Smooth muscle cell (in vitro differentiated cells): ENCODE measurements at regions not wholly inside any gene's neighbourhood (a gene's known extent, or its start where the extent isn't known, plus 50 kb on each side); places are given as distances from the start of the nearest gene placed in this dataset.

Experiments used
- DNase-seq: peaks from one replicate; lab custom pipeline; 2025; ENCODE audit not compliant: unreplicated experiment; lab: John Stamatoyannopoulos, UW
- H2AFZ ChIP-seq: fragments of 200-600 bp; sonication (generic); 2 replicates; pipeline ENCODE4 v1.6.0; 2016; ENCODE audit warnings: antibody characterized with exemption, low read depth, mild to moderate bottlenecking
- H3F3A ChIP-seq: fragments of 200-600 bp; sonication (generic); 2 replicates; pipeline ENCODE4 v1.6.0; 2017; ENCODE audit warnings: antibody characterized with exemption, low read depth
- H3K27ac ChIP-seq: fragments of 200-600 bp; sonication (generic); 2 replicates; pipeline ENCODE4 v1.5.1; 2016; ENCODE audit warnings: low read depth, mild to moderate bottlenecking
- H3K27me3 ChIP-seq: fragments of 200-600 bp; sonication (generic); 2 replicates; pipeline ENCODE4 v1.6.1; 2016; ENCODE audit warnings: low read depth, mild to moderate bottlenecking
- H3K36me3 ChIP-seq: fragments of 200-600 bp; sonication (generic); 2 replicates; pipeline ENCODE4 v1.5.1; 2016; ENCODE audit warnings: low read depth
- H3K4me1 ChIP-seq: fragments of 200-600 bp; sonication (generic); 2 replicates; pipeline ENCODE4 v1.5.1; 2016; ENCODE audit warnings: low read depth
- H3K4me2 ChIP-seq: fragments of 200-600 bp; sonication (generic); 2 replicates; pipeline ENCODE4 v1.6.0; 2016; ENCODE audit warnings: mild to moderate bottlenecking
- H3K4me3 ChIP-seq: fragments of 200-600 bp; sonication (generic); 2 replicates; pipeline ENCODE4 v1.5.1; 2016; ENCODE audit warnings: mild to moderate bottlenecking
- H3K79me2 ChIP-seq: fragments of 200-600 bp; sonication (generic); 2 replicates; pipeline ENCODE4 v1.6.0; 2016; ENCODE audit warnings: low read depth, mild to moderate bottlenecking
- H3K9ac ChIP-seq: fragments of 200-600 bp; sonication (generic); 2 replicates; pipeline ENCODE4 v1.6.0; 2016; ENCODE audit warnings: low read depth
- H3K9me3 ChIP-seq: fragments of 200-600 bp; sonication (generic); replicated peaks from 2 replicates; pipeline ENCODE4 v1.5.1; 2016; ENCODE audit warnings: low read depth
- H4K20me1 ChIP-seq: fragments of 200-600 bp; sonication (generic); 2 replicates; pipeline ENCODE4 v1.6.0; 2016; ENCODE audit warnings: low read depth
- CTCF ChIP-seq: fragments of 200-600 bp; sonication (generic); IDR thresholded peaks from 2 replicates; pipeline ENCODE4 v1.5.1; 2017; ENCODE audit warnings: borderline replicate concordance, mild to moderate bottlenecking, antibody characterized with exemption; ENCODE audit not compliant: insufficient read depth, poor library complexity, severe bottlenecking
- WGBS: methylation state at CpG from one replicate; pipeline ENCODE4 v1.1.7; 2016; ENCODE audit warnings: low lambda C conversion rate; 5-methylcytosine and 5-hydroxymethylcytosine counted together

- H3K36me3 ChIP-seq, result no peaks in the 10 kb centered on the region
- H3K9me3 ChIP-seq, result no peaks in the 10 kb centered on the region
- H2AFZ ChIP-seq, result no peak overlapping the region
- WGBS, result 2% methylated on average over 2 of the region's 2 CpGs
- no peaks in the 10 kb centered on the region for H4K20me1 ChIP-seq
- peaks cover 16% of the 10 kb centered on the region for H3F3A ChIP-seq
- no peak overlapping the region for H3K4me3 ChIP-seq
- DNase-seq, result no peak
- peaks cover 17% of the 10 kb centered on the region for H3K4me1 ChIP-seq
- peak overlapping the region; percentile 92 for H3K9ac ChIP-seq
- no peak for TF ChIP-seq CTCF
- no peaks in the 10 kb centered on the region for H3K79me2 ChIP-seq
- peak overlapping the region; percentile 55 for H3K4me2 ChIP-seq
- peak overlapping the region; percentile 99 for H3K27ac ChIP-seq
- H3K27me3 ChIP-seq, result no peaks in the 10 kb centered on the region
These were observed 580.6 kb downstream of the PLA2G4A start for GRCh38 chr1:187409341-187409740.

- H3K36me3 ChIP-seq, result no peaks in the 10 kb centered on the region
- TF ChIP-seq CTCF, result no peak
- no peak overlapping the region for H3K9ac ChIP-seq
- peaks cover 17% of the 10 kb centered on the region for H3K4me1 ChIP-seq
- no peaks in the 10 kb centered on the region for H3K79me2 ChIP-seq
- no peaks in the 10 kb centered on the region for H4K20me1 ChIP-seq
- DNase-seq, result no peak
- H3F3A ChIP-seq, result peaks cover 16% of the 10 kb centered on the region
- 97% methylated on average over 3 of the region's 3 CpGs for WGBS
- no peak overlapping the region for H2AFZ ChIP-seq
- H3K27ac ChIP-seq, result no peak overlapping the region
- no peak overlapping the region for H3K4me2 ChIP-seq
- no peak overlapping the region for H3K4me3 ChIP-seq
- H3K27me3 ChIP-seq, result no peaks in the 10 kb centered on the region
- no peaks in the 10 kb centered on the region for H3K9me3 ChIP-seq
These were observed 582.4 kb downstream of the PLA2G4A start for GRCh38 chr1:187411118-187411517.

GRCh38 chr1:187413405-187414169, 584.8 kb downstream of the PLA2G4A start:
- no peak overlapping the region for H2AFZ ChIP-seq
- no peak overlapping the region for H3K4me3 ChIP-seq
- peaks cover 7% of the 10 kb centered on the region for H3K4me1 ChIP-seq
- H3K9me3 ChIP-seq, result no peaks in the 10 kb centered on the region
- H3K79me2 ChIP-seq, result no peaks in the 10 kb centered on the region
- H4K20me1 ChIP-seq, result no peaks in the 10 kb centered on the region
- no peak for DNase-seq
- peak; percentile 58 for TF ChIP-seq CTCF
- WGBS, result 84% methylated on average over 2 of the region's 2 CpGs
- H3K27ac ChIP-seq, result no peak overlapping the region
- no peaks in the 10 kb centered on the region for H3K36me3 ChIP-seq
- no peak overlapping the region for H3K9ac ChIP-seq
- H3K27me3 ChIP-seq, result no peaks in the 10 kb centered on the region
- peaks cover 4% of the 10 kb centered on the region for H3F3A ChIP-seq
- H3K4me2 ChIP-seq, result no peak overlapping the region

GRCh38 chr1:187415065-187415464, 586.3 kb downstream of the PLA2G4A start:
- no peaks in the 10 kb centered on the region for H3K79me2 ChIP-seq
- H4K20me1 ChIP-seq, result no peaks in the 10 kb centered on the region
- DNase-seq, result no peak
- no peak for TF ChIP-seq CTCF
- H3K9ac ChIP-seq, result no peak overlapping the region
- no peak overlapping the region for H3K4me3 ChIP-seq
- H3K36me3 ChIP-seq, result no peaks in the 10 kb centered on the region
- no peak overlapping the region for H2AFZ ChIP-seq
- 36% methylated on average over 3 of the region's 3 CpGs for WGBS
- H3K27me3 ChIP-seq, result no peaks in the 10 kb centered on the region
- peak overlapping the region; percentile 7 for H3K4me2 ChIP-seq
- no peak overlapping the region for H3K27ac ChIP-seq
- no peaks in the 10 kb centered on the region for H3K4me1 ChIP-seq
- no peaks in the 10 kb centered on the region for H3K9me3 ChIP-seq
- no peaks in the 10 kb centered on the region for H3F3A ChIP-seq
